ENCODE measurements at regions not wholly inside any gene's neighbourhood (a gene's known extent, or its start where the extent isn't known, plus 50 kb on each side); places are given as distances from the start of the nearest gene placed in this dataset.

- DNase-seq (ENCODE audit: low read depth, low spot score) = no peak
- no peak overlapping the region for H3K4me3 ChIP-seq (ENCODE audit: low read depth, low read length)
- no peak for TF ChIP-seq CTCF (IDR thresholded peaks at IDR 0.05; ENCODE audit: low read depth, low read length)
- no peak overlapping the region for H3K27ac ChIP-seq (ENCODE audit: low read depth, low read length)
- CTCF ChIA-PET = no interaction called here
- POLR2A ChIA-PET = no interaction called here
- H3K9me3 ChIP-seq (ENCODE audit: control insufficient read depth, insufficient read depth, low read length) = no peaks in the 10 kb centered on the region; the same call in 1 of the 2 replicates
- no peaks in the 10 kb centered on the region for H3K27me3 ChIP-seq (ENCODE audit: control insufficient read depth, insufficient read depth, low read length)
Measured at GRCh38 chr15:26050984-26051383, 187.9 kb upstream of the ATP10A start.

- TF ChIP-seq CTCF (IDR thresholded peaks at IDR 0.05; ENCODE audit: low read depth, low read length) = no peak
- H3K4me3 ChIP-seq (ENCODE audit: low read depth, low read length) = no peak overlapping the region
- H3K27ac ChIP-seq (ENCODE audit: low read depth, low read length) = no peak overlapping the region
- no peaks in the 10 kb centered on the region; the same call in 1 of the 2 replicates for H3K9me3 ChIP-seq (ENCODE audit: control insufficient read depth, insufficient read depth, low read length)
- no peak for DNase-seq (ENCODE audit: low read depth, low spot score)
- ChIA-PET CTCF (no interaction called here), POLR2A (no interaction called here)
- H3K27me3 ChIP-seq (ENCODE audit: control insufficient read depth, insufficient read depth, low read length) = no peaks in the 10 kb centered on the region
Measured at GRCh38 chr15:26049900-26050657, 187.0 kb upstream of the ATP10A start.

- Histone ChIP-seq H3K9me3 (ENCODE audit: control insufficient read depth, insufficient read depth, low read length) (no peaks in the 10 kb centered on the region; the same call in 1 of the 2 replicates), H3K4me3 (ENCODE audit: low read depth, low read length) (no peak overlapping the region), H3K27me3 (ENCODE audit: control insufficient read depth, insufficient read depth, low read length) (no peaks in the 10 kb centered on the region), H3K27ac (ENCODE audit: low read depth, low read length) (no peak overlapping the region)
- ChIA-PET POLR2A (no interaction called here), CTCF (no interaction called here)
- no peak for DNase-seq (ENCODE audit: low read depth, low spot score)
- TF ChIP-seq CTCF (IDR thresholded peaks at IDR 0.05; ENCODE audit: low read depth, low read length) = no peak
Measured at GRCh38 chr15:26048669-26049068, 185.5 kb upstream of the ATP10A start.

GRCh38 chr15:26045516-26045915 is 182.4 kb upstream of the ATP10A start:
- POLR2A ChIA-PET = no interaction called here
- CTCF ChIA-PET = no interaction called here
- no peak for TF ChIP-seq CTCF (IDR thresholded peaks at IDR 0.05; ENCODE audit: low read depth, low read length)
- no peak for DNase-seq (ENCODE audit: low read depth, low spot score)
- H3K27me3 ChIP-seq (ENCODE audit: control insufficient read depth, insufficient read depth, low read length) = no peaks in the 10 kb centered on the region
- H3K27ac ChIP-seq (ENCODE audit: low read depth, low read length) = no peak overlapping the region
- no peak overlapping the region for H3K4me3 ChIP-seq (ENCODE audit: low read depth, low read length)
- no peaks in the 10 kb centered on the region; the same call in 1 of the 2 replicates for H3K9me3 ChIP-seq (ENCODE audit: control insufficient read depth, insufficient read depth, low read length)

GRCh38 chr15:26043018-26043417 is 179.9 kb upstream of the ATP10A start:
- ChIA-PET POLR2A (no interaction called here), CTCF (no interaction called here)
- no peak for TF ChIP-seq CTCF (IDR thresholded peaks at IDR 0.05; ENCODE audit: low read depth, low read length)
- H3K9me3 ChIP-seq (ENCODE audit: control insufficient read depth, insufficient read depth, low read length) = no peaks in the 10 kb centered on the region; the same call in 1 of the 2 replicates
- H3K27me3 ChIP-seq (ENCODE audit: control insufficient read depth, insufficient read depth, low read length) = no peaks in the 10 kb centered on the region
- no peak for DNase-seq (ENCODE audit: low read depth, low spot score)
- no peak overlapping the region for H3K27ac ChIP-seq (ENCODE audit: low read depth, low read length)
- H3K4me3 ChIP-seq (ENCODE audit: low read depth, low read length) = no peak overlapping the region
